Ovary (tissue), 7 donors: ENCODE measurements at regions not wholly inside any gene's neighbourhood (a gene's known extent, or its start where the extent isn't known, plus 50 kb on each side); places are given as distances from the start of the nearest gene placed in this dataset.
"Not testable (repeated sequence)": the region's sequence is repeated elsewhere in the genome, so short reads cannot be mapped to it uniquely, and the experiment has no call there.

Source experiments
- DNase-seq, 5 donors: peaks; one replicate each; pipeline ENCODE4 v3.0.0-alpha.2; 2019 to 2020
- H3K27ac ChIP-seq, 2 donors: fragments of 200-600 bp; one replicate each; pipeline versions ENCODE4 v1.5.1 to v1.8.0; 2019 to 2022
- H3K27me3 ChIP-seq: fragments of 200-600 bp; one replicate; pipeline ENCODE4 v1.8.0; 2022
- H3K36me3 ChIP-seq: fragments of 200-600 bp; sonication (generic); one replicate; pipeline ENCODE4 v1.5.1; 2019
- H3K4me1 ChIP-seq: one replicate; pipeline ENCODE4 v1.8.1; 2013; ENCODE audit warnings: mild to moderate bottlenecking, moderate library complexity; ENCODE audit not compliant: insufficient read depth
- H3K4me3 ChIP-seq: fragments of 200-600 bp; sonication (generic); one replicate; pipeline ENCODE4 v1.5.1; 2017
- H3K9me3 ChIP-seq, 2 donors: fragments of 200-600 bp in 1 of 2; sonication (generic) in 1 of 2; one replicate each; pipeline versions ENCODE4 v1.5.1 to v1.8.1; 2013 to 2019; ENCODE audit warnings: mild to moderate bottlenecking in 1 of 2, moderate library complexity in 1 of 2
- CTCF ChIP-seq, 3 donors: fragments of 450-650 bp in 2 of 3; fragments of 200-600 bp in 1 of 3; IDR thresholded peaks; one replicate each; pipeline versions ENCODE4 v1.5.1 to v1.8.0; 2016 to 2022; ENCODE audit warnings: antibody characterized with exemption in 3 of 3, mild to moderate bottlenecking in 1 of 3
- EP300 ChIP-seq: sonication (generic); formaldehyde crosslinking; IDR thresholded peaks from one replicate; pipeline ENCODE4 v1.6.1; 2017; ENCODE audit warnings: antibody characterized with exemption
- POLR2A ChIP-seq: fragments of 450-650 bp; IDR thresholded peaks from one replicate; pipeline ENCODE4 v1.6.1; 2017; ENCODE audit warnings: antibody characterized with exemption, mild to moderate bottlenecking, moderate library complexity
- WGBS, 3 donors: extraction: QIAGEN DNeasy Blood & Tissue Kit in 1 of 3; methylation state at CpG; one replicate each; pipeline versions ENCODE4 v1.1.5 to v1.1.7; 2013 to 2017; 5-methylcytosine and 5-hydroxymethylcytosine counted together
- intact Hi-C, 4 donors: fragments of 100-400 bp; cut with DNase I; formaldehyde crosslinking; loops; one replicate each; pipeline versions ENCODE4 v1.11.0 to v1.15.1; 2022 to 2023
- donor health status: DM: no; HTN: no; CAD: no; lungs with moderate emphysema.
- donor health status: DM: no; HTN: no; CAD: no.
- donor health status: Bipolar disorder and iron deficiency.
- donor health status: DM: no; HTN: no; CAD: no.
- donor health status: DM: yes; HTN: yes; CAD: no.

GRCh38 chr13:54799621-54800226 lies 1771.1 kb downstream of the OLFM4 start:
- H3K27me3 ChIP-seq = no peaks in the 10 kb centered on the region
- no peaks in the 10 kb centered on the region for H3K9me3 ChIP-seq
- no peak for DNase-seq
- H3K27ac ChIP-seq = no peak overlapping the region
- H3K36me3 ChIP-seq = no peaks in the 10 kb centered on the region
- TF ChIP-seq CTCF (IDR thresholded peaks at IDR 0.05) (no peak), POLR2A (no peak), EP300 (no peak)
- 93% methylated on average over 35 to 37 of the region's 37 CpGs for WGBS, 3 donors
- H3K4me1 ChIP-seq = no peaks in the 10 kb centered on the region
- intact Hi-C loops = no loop called here
- no peak overlapping the region for H3K4me3 ChIP-seq

- intact Hi-C loops = no loop called here
- TF ChIP-seq EP300 = no peak
- TF ChIP-seq CTCF (IDR thresholded peaks at IDR 0.05) = no peak
- Histone ChIP-seq H3K27ac (no peak overlapping the region), H3K36me3 (no peaks in the 10 kb centered on the region), H3K9me3 (no peaks in the 10 kb centered on the region), H3K27me3 (no peaks in the 10 kb centered on the region), H3K4me3 (no peak overlapping the region), H3K4me1 (no peaks in the 10 kb centered on the region)
- 80 to 92% (median 90%) methylated on average over 4 of the region's 4 CpGs for WGBS, 3 donors
- DNase-seq = no peak
Observed at GRCh38 chr13:54802226-54802625, 1773.6 kb downstream of the OLFM4 start.

- 83 to 85% (median 83%) methylated on average over 3 of the region's 3 CpGs for WGBS, 3 donors
- no peak for DNase-seq
- Histone ChIP-seq H3K36me3 (no peaks in the 10 kb centered on the region), H3K4me3 (no peak overlapping the region), H3K9me3 (no peaks in the 10 kb centered on the region), H3K27ac (no peak overlapping the region), H3K27me3 (no peaks in the 10 kb centered on the region), H3K4me1 (no peaks in the 10 kb centered on the region)
- intact Hi-C loops = no loop called here
- TF ChIP-seq EP300 (no peak), POLR2A (no peak), CTCF (IDR thresholded peaks at IDR 0.05) (no peak)
Observed at GRCh38 chr13:54805743-54806142, 1777.1 kb downstream of the OLFM4 start.

- H3K27me3 ChIP-seq, intact Hi-C loops: not testable (repeated sequence)
- 46 to 50% (median 48%) methylated on average over 4 of the region's 4 CpGs for WGBS, 3 donors
Observed at GRCh38 chr13:54821938-54822470, 1793.4 kb downstream of the OLFM4 start.

GRCh38 chr13:54829391-54830068 lies 1800.9 kb downstream of the OLFM4 start:
- H3K36me3 ChIP-seq, H3K4me1 ChIP-seq, DNase-seq, intact Hi-C loops, H3K4me3 ChIP-seq, H3K27me3 ChIP-seq, H3K27ac ChIP-seq, H3K9me3 ChIP-seq: not testable (repeated sequence)
- 92 to 94% (median 92%) methylated on average over 27 to 28 of the region's 28 CpGs for WGBS, 3 donors

More at GRCh38 chr13:54821938-54822470, 1793.4 kb downstream of the OLFM4 start:
- DNase-seq, H3K27ac ChIP-seq, H3K4me1 ChIP-seq, H3K4me3 ChIP-seq, H3K36me3 ChIP-seq, H3K9me3 ChIP-seq: not testable (repeated sequence)
